ENCODE measurements at regions not wholly inside any gene's neighbourhood (a gene's known extent, or its start where the extent isn't known, plus 50 kb on each side); places are given as distances from the start of the nearest gene placed in this dataset.

DNA sequence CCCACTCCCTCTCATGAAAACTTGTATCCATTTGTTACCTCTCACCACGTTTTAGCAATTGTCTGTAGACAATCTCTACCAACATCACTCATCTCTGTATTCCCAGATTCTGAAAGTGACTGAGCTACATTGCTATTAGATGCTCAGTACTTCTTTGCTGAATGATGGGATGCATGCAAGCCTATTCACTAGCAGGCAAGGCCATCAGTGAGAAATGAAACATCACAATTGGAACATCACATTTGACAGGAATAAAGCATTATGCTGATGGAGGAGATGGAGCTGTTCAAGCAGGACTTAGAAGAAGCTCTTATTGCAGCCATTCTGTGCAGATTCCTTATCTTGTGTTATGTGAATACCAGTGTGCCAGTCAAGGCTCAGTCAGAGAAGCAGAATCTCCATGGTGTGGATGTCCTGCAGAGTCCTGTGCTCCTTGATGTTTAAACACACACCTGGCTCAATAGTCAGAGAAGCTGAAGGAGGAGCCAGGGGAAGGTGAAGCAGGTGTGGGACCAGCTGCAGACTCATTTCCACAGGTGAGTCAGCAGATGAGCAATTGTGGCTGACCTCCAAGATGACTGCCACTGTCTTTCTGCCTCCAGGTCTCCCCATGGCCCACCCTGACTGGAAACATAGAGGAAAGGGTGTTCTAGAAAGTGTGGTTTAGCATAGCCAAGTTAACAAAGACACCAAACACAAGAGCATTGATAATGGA, 965.5 kb downstream of the GRID1 start:
- TF ChIP-seq EP300 (IDR thresholded peaks at IDR 0.05), result no peak
- no peak for TF ChIP-seq POLR2AphosphoS5 (IDR thresholded peaks at IDR 0.05)
- no peak for TF ChIP-seq POLR2A (IDR thresholded peaks at IDR 0.05)
- TF ChIP-seq, protein P1, sequence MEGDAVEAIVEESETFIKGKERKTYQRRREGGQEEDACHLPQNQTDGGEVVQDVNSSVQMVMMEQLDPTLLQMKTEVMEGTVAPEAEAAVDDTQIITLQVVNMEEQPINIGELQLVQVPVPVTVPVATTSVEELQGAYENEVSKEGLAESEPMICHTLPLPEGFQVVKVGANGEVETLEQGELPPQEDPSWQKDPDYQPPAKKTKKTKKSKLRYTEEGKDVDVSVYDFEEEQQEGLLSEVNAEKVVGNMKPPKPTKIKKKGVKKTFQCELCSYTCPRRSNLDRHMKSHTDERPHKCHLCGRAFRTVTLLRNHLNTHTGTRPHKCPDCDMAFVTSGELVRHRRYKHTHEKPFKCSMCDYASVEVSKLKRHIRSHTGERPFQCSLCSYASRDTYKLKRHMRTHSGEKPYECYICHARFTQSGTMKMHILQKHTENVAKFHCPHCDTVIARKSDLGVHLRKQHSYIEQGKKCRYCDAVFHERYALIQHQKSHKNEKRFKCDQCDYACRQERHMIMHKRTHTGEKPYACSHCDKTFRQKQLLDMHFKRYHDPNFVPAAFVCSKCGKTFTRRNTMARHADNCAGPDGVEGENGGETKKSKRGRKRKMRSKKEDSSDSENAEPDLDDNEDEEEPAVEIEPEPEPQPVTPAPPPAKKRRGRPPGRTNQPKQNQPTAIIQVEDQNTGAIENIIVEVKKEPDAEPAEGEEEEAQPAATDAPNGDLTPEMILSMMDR (IDR thresholded peaks at IDR 0.05), result no peak

Measured in gastroesophageal sphincter (tissue), 3 donors.